Nephron progenitor cell (in vitro differentiated cells): ENCODE measurements at regions not wholly inside any gene's neighbourhood (a gene's known extent, or its start where the extent isn't known, plus 50 kb on each side); places are given as distances from the start of the nearest gene placed in this dataset.
A peak's percentile ranks its signal among the peaks of the same experiment; 100 is the strongest.
"Not testable (repeated sequence)": the region's sequence is repeated elsewhere in the genome, so short reads cannot be mapped to it uniquely, and the experiment has no call there.

Experiments used
- DNase-seq: peaks from one replicate; pipeline ENCODE4 v3.0.0; 2021
- H3K27ac Mint-ChIP-seq: 2 replicates; pipeline ENCODE4 v1.8.0; 2021; ENCODE audit warnings: mild to moderate bottlenecking, moderate library complexity, mixed read lengths
- H3K27me3 Mint-ChIP-seq: 2 replicates; pipeline ENCODE4 v1.8.0; 2021; ENCODE audit warnings: mild to moderate bottlenecking, low read depth, mixed read lengths; ENCODE audit not compliant: poor library complexity
- H3K36me3 Mint-ChIP-seq: 2 replicates; pipeline ENCODE4 v1.8.0; 2021; ENCODE audit warnings: low read depth, mixed read lengths
- H3K4me1 Mint-ChIP-seq: 2 replicates; pipeline ENCODE4 v1.8.0; 2021; ENCODE audit warnings: mixed read lengths
- H3K4me3 Mint-ChIP-seq: 2 replicates; pipeline ENCODE4 v1.8.0; 2021; ENCODE audit warnings: mild to moderate bottlenecking, moderate library complexity, mixed read lengths
- H3K9me3 Mint-ChIP-seq: 2 replicates; pipeline ENCODE4 v1.8.0; 2021; ENCODE audit warnings: mild to moderate bottlenecking, moderate library complexity, mixed read lengths
- CTCF ChIP-seq: fragments of 200-600 bp; sonication (generic); IDR thresholded peaks from 2 replicates; pipeline ENCODE4 v1.5.0; 2021; ENCODE audit warnings: antibody characterized with exemption

GRCh38 chr10:29702273-29703164, 67.7 kb upstream of the SVIL start:
- Mint-ChIP-seq H3K4me1 (peaks cover 33% of the 10 kb centered on the region), H3K27me3 (peaks cover 3% of the 10 kb centered on the region), H3K36me3 (peaks cover 59% of the 10 kb centered on the region), H3K4me3 (no peak overlapping the region), H3K9me3 (peaks cover 30% of the 10 kb centered on the region), H3K27ac (peak overlapping the region; percentile 87)
- TF ChIP-seq CTCF, result no peak
- DNase-seq, result no peak

GRCh38 chr10:29701306-29701705, 66.5 kb upstream of the SVIL start:
- no peak for TF ChIP-seq CTCF
- peaks cover 3% of the 10 kb centered on the region for H3K27me3 Mint-ChIP-seq
- H3K4me1 Mint-ChIP-seq, result peaks cover 33% of the 10 kb centered on the region
- DNase-seq, result no peak
- H3K9me3 Mint-ChIP-seq, result peaks cover 18% of the 10 kb centered on the region
- H3K36me3 Mint-ChIP-seq, result peaks cover 47% of the 10 kb centered on the region
- H3K4me3 Mint-ChIP-seq, result no peak overlapping the region
- no peak overlapping the region for H3K27ac Mint-ChIP-seq

- Mint-ChIP-seq H3K36me3 (peaks cover 38% of the 10 kb centered on the region), H3K9me3 (peaks cover 14% of the 10 kb centered on the region), H3K27ac (peak overlapping the region; percentile 75), H3K4me3 (no peak overlapping the region), H3K27me3 (peaks cover 3% of the 10 kb centered on the region), H3K4me1 (peaks cover 37% of the 10 kb centered on the region)
- no peak for DNase-seq
- TF ChIP-seq CTCF, result no peak
These were observed 64.8 kb upstream of the SVIL start for GRCh38 chr10:29699621-29700020.

GRCh38 chr10:29698773-29699490, 64.2 kb upstream of the SVIL start:
- no peak for DNase-seq
- Mint-ChIP-seq H3K4me1 (peaks cover 33% of the 10 kb centered on the region), H3K4me3 (no peak overlapping the region), H3K27me3 (peaks cover 3% of the 10 kb centered on the region), H3K27ac (no peak overlapping the region), H3K9me3 (peaks cover 17% of the 10 kb centered on the region), H3K36me3 (peaks cover 35% of the 10 kb centered on the region)
- no peak for TF ChIP-seq CTCF

GRCh38 chr10:29696581-29696980, 61.8 kb upstream of the SVIL start:
- not testable (repeated sequence) for H3K27me3 Mint-ChIP-seq, H3K27ac Mint-ChIP-seq, DNase-seq, H3K4me3 Mint-ChIP-seq
- Mint-ChIP-seq H3K4me1 (peaks cover 35% of the 10 kb centered on the region), H3K9me3 (peaks cover 22% of the 10 kb centered on the region), H3K36me3 (peaks cover 41% of the 10 kb centered on the region)

GRCh38 chr10:29694121-29694520, 59.4 kb upstream of the SVIL start:
- Mint-ChIP-seq H3K4me3 (no peak overlapping the region), H3K4me1 (peaks cover 39% of the 10 kb centered on the region), H3K36me3 (peaks cover 24% of the 10 kb centered on the region), H3K27ac (no peak overlapping the region), H3K9me3 (peaks cover 17% of the 10 kb centered on the region), H3K27me3 (peaks cover 3% of the 10 kb centered on the region)
- DNase-seq, result no peak
- TF ChIP-seq CTCF, result no peak
